ENCODE measurements at regions not wholly inside any gene's neighbourhood (a gene's known extent, or its start where the extent isn't known, plus 50 kb on each side); places are given as distances from the start of the nearest gene placed in this dataset.

DNA sequence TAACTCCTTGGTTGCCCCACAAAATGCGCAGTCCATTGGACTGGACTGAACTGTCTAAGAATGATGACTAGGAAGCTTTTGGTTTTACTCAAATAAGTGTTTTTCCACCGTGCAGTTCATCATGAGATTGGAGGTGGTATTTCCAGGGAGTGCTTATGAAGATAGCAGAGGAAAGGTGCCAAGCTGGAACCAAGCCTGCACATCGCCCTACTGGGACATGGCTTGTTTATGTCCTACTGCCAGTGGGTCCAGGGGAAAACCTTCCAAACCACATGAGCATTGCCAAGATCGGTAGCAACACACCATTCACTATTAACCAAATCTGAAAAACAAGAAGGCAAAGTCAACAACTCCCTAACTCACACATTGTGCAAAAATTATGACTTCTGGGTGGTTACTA lies 54.7 kb upstream of the DSCAM start:
- Mint-ChIP-seq H3K36me3 (ENCODE audit: low read depth) (no peaks in the 10 kb centered on the region), H3K27me3 (no peaks in the 10 kb centered on the region), H3K9me3 (peaks cover 30% of the 10 kb centered on the region), H3K4me3 (no peak overlapping the region), H3K4me1 (ENCODE audit: low read depth) (no peaks in the 10 kb centered on the region), H3K27ac (no peak overlapping the region)
- intact Hi-C loops (cut with micrococcal nuclease) = no loop called here

GRCh38 chr21:40902299-40902698 lies 55.3 kb upstream of the DSCAM start:
- Mint-ChIP-seq H3K27me3 (no peaks in the 10 kb centered on the region), H3K27ac (no peak overlapping the region), H3K9me3 (peaks cover 24% of the 10 kb centered on the region), H3K4me1 (ENCODE audit: low read depth) (no peaks in the 10 kb centered on the region), H3K4me3 (no peak overlapping the region), H3K36me3 (ENCODE audit: low read depth) (no peaks in the 10 kb centered on the region)
- intact Hi-C loops (cut with micrococcal nuclease) = no loop called here

GRCh38 chr21:40902993-40903392 lies 56.0 kb upstream of the DSCAM start:
- Mint-ChIP-seq H3K4me3 (no peak overlapping the region), H3K4me1 (ENCODE audit: low read depth) (no peaks in the 10 kb centered on the region), H3K27me3 (no peaks in the 10 kb centered on the region), H3K36me3 (ENCODE audit: low read depth) (no peaks in the 10 kb centered on the region), H3K9me3 (peaks cover 17% of the 10 kb centered on the region), H3K27ac (no peak overlapping the region)
- intact Hi-C loops (cut with micrococcal nuclease) = no loop called here

DNA sequence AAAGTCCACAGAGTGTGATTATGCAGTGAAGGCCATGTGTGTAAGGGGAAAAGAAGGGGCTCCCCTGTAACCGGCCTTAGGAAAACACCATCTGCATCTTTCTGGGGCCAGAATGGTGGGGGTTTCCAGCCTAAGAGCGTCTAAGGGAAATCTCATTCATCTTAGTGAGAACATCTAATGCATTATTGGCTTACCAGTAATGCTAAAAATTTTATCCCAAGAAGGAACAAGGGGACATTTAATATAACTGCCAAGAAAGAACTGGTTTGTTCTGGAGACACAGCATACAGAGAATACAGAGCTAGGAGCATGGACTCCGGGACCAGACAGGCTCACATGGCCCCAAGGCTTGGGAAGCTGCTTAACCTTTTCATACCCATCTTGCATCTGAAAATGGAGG lies 58.3 kb upstream of the DSCAM start:
- Mint-ChIP-seq H3K9me3 (peaks cover 10% of the 10 kb centered on the region), H3K36me3 (ENCODE audit: low read depth) (no peaks in the 10 kb centered on the region), H3K4me1 (ENCODE audit: low read depth) (no peaks in the 10 kb centered on the region), H3K4me3 (no peak overlapping the region), H3K27ac (no peak overlapping the region), H3K27me3 (no peaks in the 10 kb centered on the region)
- intact Hi-C loops (cut with micrococcal nuclease) = no loop called here

- Mint-ChIP-seq H3K27ac (no peak overlapping the region), H3K27me3 (no peaks in the 10 kb centered on the region), H3K4me1 (ENCODE audit: low read depth) (no peaks in the 10 kb centered on the region), H3K9me3 (peaks cover 22% of the 10 kb centered on the region), H3K4me3 (no peak overlapping the region), H3K36me3 (ENCODE audit: low read depth) (no peaks in the 10 kb centered on the region)
- intact Hi-C loops (cut with micrococcal nuclease) = no loop called here
These were observed 65.4 kb upstream of the DSCAM start for GRCh38 chr21:40912375-40912774.

DNA sequence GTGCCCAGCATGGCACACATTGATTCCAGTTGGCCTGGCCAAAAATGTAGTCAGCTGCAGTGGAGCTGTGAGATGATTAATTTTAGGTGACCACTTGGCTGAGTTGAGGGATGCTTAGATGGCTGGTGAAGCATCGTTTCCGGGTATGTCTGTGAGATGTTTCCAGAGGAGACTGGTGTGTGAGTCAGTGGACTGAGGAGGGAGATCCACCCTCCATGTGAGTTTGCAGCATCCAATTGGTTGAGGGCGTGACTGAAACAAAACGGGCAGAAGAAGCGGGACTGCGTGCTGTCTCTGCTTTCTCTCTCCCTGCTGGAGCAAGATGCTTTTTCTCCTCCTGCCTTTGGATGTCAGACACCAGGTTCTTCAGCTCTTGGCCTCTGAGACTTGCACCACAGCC lies 68.2 kb upstream of the DSCAM start:
- peaks cover 22% of the 10 kb centered on the region for H3K9me3 Mint-ChIP-seq
- no peak overlapping the region for H3K4me3 Mint-ChIP-seq

DNA sequence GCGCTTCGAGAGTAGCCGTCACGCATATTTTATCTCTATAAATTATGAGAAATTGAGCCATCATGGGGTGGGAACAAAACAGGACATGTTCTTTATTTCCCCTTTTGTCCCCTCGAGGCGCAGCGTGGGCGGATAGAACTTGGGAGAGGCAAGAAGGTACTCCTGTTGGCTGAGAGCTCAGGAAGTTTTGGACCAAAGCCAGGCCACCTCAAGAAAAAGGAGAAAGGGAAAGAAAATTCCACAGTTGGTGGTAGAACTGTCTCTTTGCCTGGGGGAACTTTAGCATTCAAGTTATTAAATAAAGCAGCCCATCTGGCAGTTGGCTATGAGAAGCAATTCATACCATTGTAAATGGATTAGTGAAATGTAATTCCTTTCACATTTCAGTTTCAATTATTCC lies 76.4 kb upstream of the DSCAM start:
- H3K4me3 Mint-ChIP-seq = no peak overlapping the region
- H3K27ac Mint-ChIP-seq = no peak overlapping the region
- intact Hi-C loops (cut with micrococcal nuclease) = no loop called here
- H3K36me3 Mint-ChIP-seq (ENCODE audit: low read depth) = no peaks in the 10 kb centered on the region
- peaks cover 15% of the 10 kb centered on the region for H3K9me3 Mint-ChIP-seq
- no peaks in the 10 kb centered on the region for H3K4me1 Mint-ChIP-seq (ENCODE audit: low read depth)
- H3K27me3 Mint-ChIP-seq = no peaks in the 10 kb centered on the region

More for the DNA sequence above, 68.2 kb upstream of the DSCAM start:
- Mint-ChIP-seq H3K27me3 (no peaks in the 10 kb centered on the region), H3K4me1 (ENCODE audit: low read depth) (no peaks in the 10 kb centered on the region), H3K27ac (no peak overlapping the region), H3K36me3 (ENCODE audit: low read depth) (no peaks in the 10 kb centered on the region)
- intact Hi-C loops (cut with micrococcal nuclease) = no loop called here

GRCh38 chr21:40923901-40924300 lies 76.9 kb upstream of the DSCAM start:
- H3K27me3 Mint-ChIP-seq = no peaks in the 10 kb centered on the region
- peaks cover 19% of the 10 kb centered on the region for H3K9me3 Mint-ChIP-seq
- no peaks in the 10 kb centered on the region for H3K4me1 Mint-ChIP-seq (ENCODE audit: low read depth)
- no peaks in the 10 kb centered on the region for H3K36me3 Mint-ChIP-seq (ENCODE audit: low read depth)
- H3K4me3 Mint-ChIP-seq = no peak overlapping the region
- H3K27ac Mint-ChIP-seq = no peak overlapping the region
- intact Hi-C loops (cut with micrococcal nuclease) = no loop called here

DNA sequence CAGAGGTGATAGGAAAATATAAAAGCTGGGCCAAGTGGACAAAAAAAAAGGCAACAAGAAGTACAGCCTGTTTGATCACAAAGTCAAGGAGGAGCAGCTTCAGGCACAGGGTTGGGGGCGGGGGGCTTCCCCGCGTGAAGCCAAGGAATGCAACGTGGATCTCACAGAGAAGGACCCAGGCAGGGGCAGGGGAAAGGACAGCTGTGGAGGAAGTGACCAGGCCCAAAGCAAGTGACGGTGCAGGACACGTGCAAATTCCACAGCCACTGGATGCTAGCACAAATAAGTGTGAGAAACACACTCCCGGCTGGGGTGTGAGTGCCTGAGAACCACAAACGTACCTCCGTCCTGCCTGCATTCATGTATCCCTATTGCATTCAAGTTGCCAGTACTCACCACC lies 77.7 kb upstream of the DSCAM start:
- Mint-ChIP-seq H3K4me1 (ENCODE audit: low read depth) (no peaks in the 10 kb centered on the region), H3K36me3 (ENCODE audit: low read depth) (no peaks in the 10 kb centered on the region), H3K27ac (no peak overlapping the region), H3K27me3 (no peaks in the 10 kb centered on the region), H3K9me3 (peaks cover 26% of the 10 kb centered on the region), H3K4me3 (no peak overlapping the region)
- intact Hi-C loops (cut with micrococcal nuclease) = no loop called here

GRCh38 chr21:40926238-40926637 lies 79.3 kb upstream of the DSCAM start:
- Mint-ChIP-seq H3K27me3 (no peaks in the 10 kb centered on the region), H3K9me3 (peaks cover 37% of the 10 kb centered on the region), H3K36me3 (ENCODE audit: low read depth) (no peaks in the 10 kb centered on the region), H3K4me3 (no peak overlapping the region), H3K4me1 (ENCODE audit: low read depth) (no peaks in the 10 kb centered on the region), H3K27ac (no peak overlapping the region)
- intact Hi-C loops (cut with micrococcal nuclease) = no loop called here

- intact Hi-C loops (cut with micrococcal nuclease) = no loop called here
- H3K4me3 Mint-ChIP-seq = no peak overlapping the region
- H3K27me3 Mint-ChIP-seq = no peaks in the 10 kb centered on the region
- no peaks in the 10 kb centered on the region for H3K4me1 Mint-ChIP-seq (ENCODE audit: low read depth)
- no peaks in the 10 kb centered on the region for H3K36me3 Mint-ChIP-seq (ENCODE audit: low read depth)
- peaks cover 46% of the 10 kb centered on the region for H3K9me3 Mint-ChIP-seq
- no peak overlapping the region for H3K27ac Mint-ChIP-seq
These were observed 82.9 kb upstream of the DSCAM start for GRCh38 chr21:40929833-40930232.

GRCh38 chr21:40931197-40931596 lies 84.2 kb upstream of the DSCAM start:
- no peaks in the 10 kb centered on the region for H3K36me3 Mint-ChIP-seq (ENCODE audit: low read depth)
- intact Hi-C loops (cut with micrococcal nuclease) = no loop called here
- H3K4me3 Mint-ChIP-seq = no peak overlapping the region
- H3K9me3 Mint-ChIP-seq = peaks cover 46% of the 10 kb centered on the region
- H3K4me1 Mint-ChIP-seq (ENCODE audit: low read depth) = no peaks in the 10 kb centered on the region
- H3K27ac Mint-ChIP-seq = no peak overlapping the region
- no peaks in the 10 kb centered on the region for H3K27me3 Mint-ChIP-seq

GRCh38 chr21:40936178-40936577 lies 89.2 kb upstream of the DSCAM start:
- no peaks in the 10 kb centered on the region for H3K27me3 Mint-ChIP-seq
- no peaks in the 10 kb centered on the region for H3K36me3 Mint-ChIP-seq (ENCODE audit: low read depth)
- H3K4me1 Mint-ChIP-seq (ENCODE audit: low read depth) = no peaks in the 10 kb centered on the region
- no peak overlapping the region for H3K4me3 Mint-ChIP-seq
- H3K27ac Mint-ChIP-seq = no peak overlapping the region
- intact Hi-C loops (cut with micrococcal nuclease) = no loop called here
- peaks cover 10% of the 10 kb centered on the region for H3K9me3 Mint-ChIP-seq

- Mint-ChIP-seq H3K4me3 (no peak overlapping the region), H3K9me3 (peaks cover 10% of the 10 kb centered on the region), H3K27ac (no peak overlapping the region), H3K27me3 (no peaks in the 10 kb centered on the region), H3K36me3 (ENCODE audit: low read depth) (no peaks in the 10 kb centered on the region), H3K4me1 (ENCODE audit: low read depth) (no peaks in the 10 kb centered on the region)
- intact Hi-C loops (cut with micrococcal nuclease) = no loop called here
These were observed 89.9 kb upstream of the DSCAM start for GRCh38 chr21:40936771-40937261.

GRCh38 chr21:40938078-40938477 lies 91.1 kb upstream of the DSCAM start:
- Mint-ChIP-seq H3K4me3 (no peak overlapping the region), H3K27me3 (no peaks in the 10 kb centered on the region), H3K9me3 (peaks cover 8% of the 10 kb centered on the region), H3K4me1 (ENCODE audit: low read depth) (no peaks in the 10 kb centered on the region), H3K36me3 (ENCODE audit: low read depth) (no peaks in the 10 kb centered on the region), H3K27ac (no peak overlapping the region)
- intact Hi-C loops (cut with micrococcal nuclease) = no loop called here

Measured in dendritic cell treated with granulocyte-macrophage colony-stimulating factor and Interleukin-4, amounts not matched to agents 40 ng/mL and 50 ng/mL, for 4 days (primary cell).